SU-DHL-6 (cell line): ENCODE measurements at regions not wholly inside any gene's neighbourhood (a gene's known extent, or its start where the extent isn't known, plus 50 kb on each side); places are given as distances from the start of the nearest gene placed in this dataset.
"Not testable (repeated sequence)": the region's sequence is repeated elsewhere in the genome, so short reads cannot be mapped to it uniquely, and the experiment has no call there.

Experiments
- EZH2phosphoT487 ChIP-seq: fragments of 200-600 bp; sonication (generic), shearing (Covaris generic); conservative IDR thresholded peaks from 2 replicates; pipeline ENCODE4 v1.6.1; 2018; ENCODE audit warnings: mild to moderate bottlenecking, antibody characterized with exemption, low read length, moderate library complexity, mixed read lengths
- TF ChIP-seq, protein P1 (sequence below): fragments of 200-600 bp; sonication (generic); IDR thresholded peaks from one replicate; pipeline ENCODE4 v1.5.1; 2017; ENCODE audit warnings: antibody characterized with exemption, mild to moderate bottlenecking, low read length, moderate library complexity; ENCODE audit not compliant: insufficient read depth, poor library complexity, severe bottlenecking

DNA sequence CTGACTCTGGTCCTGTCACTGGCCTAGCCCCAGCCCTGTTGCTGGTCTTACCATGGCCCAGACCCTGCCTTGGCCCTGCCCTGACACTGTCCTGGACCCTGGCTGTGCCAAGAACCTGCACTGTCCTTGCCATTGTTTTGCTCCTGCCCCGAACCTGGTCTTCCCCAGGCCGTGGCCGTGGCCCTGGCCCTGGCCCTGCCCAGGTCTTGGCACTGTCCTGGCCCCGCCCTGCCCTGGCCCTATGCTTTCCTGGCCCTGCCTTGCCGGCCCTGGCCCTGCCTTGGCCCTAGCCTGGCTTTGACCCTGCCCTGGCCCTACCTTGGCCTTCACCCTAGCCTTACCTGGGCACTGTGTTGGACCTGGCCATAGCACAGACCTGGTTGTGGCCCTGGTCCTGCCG is 332.5 kb upstream of the PLGLB1 start:
- TF ChIP-seq, protein P1, sequence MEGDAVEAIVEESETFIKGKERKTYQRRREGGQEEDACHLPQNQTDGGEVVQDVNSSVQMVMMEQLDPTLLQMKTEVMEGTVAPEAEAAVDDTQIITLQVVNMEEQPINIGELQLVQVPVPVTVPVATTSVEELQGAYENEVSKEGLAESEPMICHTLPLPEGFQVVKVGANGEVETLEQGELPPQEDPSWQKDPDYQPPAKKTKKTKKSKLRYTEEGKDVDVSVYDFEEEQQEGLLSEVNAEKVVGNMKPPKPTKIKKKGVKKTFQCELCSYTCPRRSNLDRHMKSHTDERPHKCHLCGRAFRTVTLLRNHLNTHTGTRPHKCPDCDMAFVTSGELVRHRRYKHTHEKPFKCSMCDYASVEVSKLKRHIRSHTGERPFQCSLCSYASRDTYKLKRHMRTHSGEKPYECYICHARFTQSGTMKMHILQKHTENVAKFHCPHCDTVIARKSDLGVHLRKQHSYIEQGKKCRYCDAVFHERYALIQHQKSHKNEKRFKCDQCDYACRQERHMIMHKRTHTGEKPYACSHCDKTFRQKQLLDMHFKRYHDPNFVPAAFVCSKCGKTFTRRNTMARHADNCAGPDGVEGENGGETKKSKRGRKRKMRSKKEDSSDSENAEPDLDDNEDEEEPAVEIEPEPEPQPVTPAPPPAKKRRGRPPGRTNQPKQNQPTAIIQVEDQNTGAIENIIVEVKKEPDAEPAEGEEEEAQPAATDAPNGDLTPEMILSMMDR: not testable (repeated sequence)
- TF ChIP-seq EZH2phosphoT487: not testable (repeated sequence)
